ENCODE measurements at regions not wholly inside any gene's neighbourhood (a gene's known extent, or its start where the extent isn't known, plus 50 kb on each side); places are given as distances from the start of the nearest gene placed in this dataset.

DNA sequence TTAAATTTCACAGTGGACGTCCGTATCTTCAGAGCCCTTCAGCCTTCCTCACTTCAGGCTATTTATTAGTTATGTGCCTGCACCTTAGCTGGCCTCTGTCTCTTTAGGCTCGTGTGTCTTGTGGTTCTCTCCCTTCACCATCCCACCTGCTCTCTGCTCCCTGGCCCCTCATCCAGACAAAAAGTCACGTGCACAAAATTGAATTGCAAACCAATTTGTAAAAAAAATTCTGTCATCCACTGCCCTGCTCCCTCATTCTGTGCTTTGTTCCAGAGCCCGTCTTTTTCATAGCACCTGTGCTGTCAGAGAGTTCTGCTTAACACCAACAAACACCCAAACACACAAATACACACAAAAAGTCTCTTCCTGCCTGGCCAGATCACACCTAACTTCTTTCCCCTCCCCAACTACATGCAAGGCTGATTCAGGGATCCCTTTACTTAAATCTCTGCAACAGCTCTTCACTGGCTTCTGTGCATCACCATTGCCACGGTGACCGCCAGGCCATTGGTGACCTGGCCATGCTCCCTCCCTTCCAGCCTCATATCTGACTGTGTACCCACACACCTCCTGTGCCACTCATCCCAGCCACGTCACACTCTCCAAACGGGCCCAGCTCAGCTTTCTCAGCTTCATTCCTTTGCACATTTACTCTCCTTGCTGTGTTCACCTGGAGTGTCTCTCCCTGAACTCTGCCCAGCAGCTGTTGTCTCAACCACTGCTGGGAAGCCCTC lies 205.7 kb downstream of the TTC8 start:
- TF ChIP-seq CTCF (IDR thresholded peaks at IDR 0.05) = no peak
- TF ChIP-seq POLR2AphosphoS5 (IDR thresholded peaks at IDR 0.05) = no peak
